SIG-M5 treated with dmso at 0.1 percent for 504 hours (cell line): ENCODE measurements at regions not wholly inside any gene's neighbourhood (a gene's known extent, or its start where the extent isn't known, plus 50 kb on each side); places are given as distances from the start of the nearest gene placed in this dataset.
"Not testable (repeated sequence)": the region's sequence is repeated elsewhere in the genome, so short reads cannot be mapped to it uniquely, and the experiment has no call there.

Experiments used
- DNase-seq: peaks from one replicate; lab custom pipeline; 2025; ENCODE audit not compliant: unreplicated experiment; lab: John Stamatoyannopoulos, UW

- no peak for DNase-seq
Measured at GRCh38 chr1:118479351-118479750, 294.3 kb upstream of the SPAG17 start.

- DNase-seq, result no peak
Measured at GRCh38 chr1:118473825-118474224, 288.8 kb upstream of the SPAG17 start.

GRCh38 chr1:118464460-118464859, 279.4 kb upstream of the SPAG17 start:
- not testable (repeated sequence) for DNase-seq

- DNase-seq, result no peak
Measured at GRCh38 chr1:118461154-118461553, 276.1 kb upstream of the SPAG17 start.

GRCh38 chr1:118459871-118460270, 274.8 kb upstream of the SPAG17 start:
- DNase-seq, result no peak

- not testable (repeated sequence) for DNase-seq
Measured at GRCh38 chr1:118453856-118454255, 268.8 kb upstream of the SPAG17 start.

- DNase-seq, result no peak
Measured at GRCh38 chr1:118445156-118445555, 260.1 kb upstream of the SPAG17 start.

- DNase-seq, result no peak
Measured at GRCh38 chr1:118442214-118442613, 257.2 kb upstream of the SPAG17 start.

GRCh38 chr1:118437664-118438063, 252.6 kb upstream of the SPAG17 start:
- DNase-seq, result no peak

GRCh38 chr1:118429856-118430255, 244.8 kb upstream of the SPAG17 start:
- peak; percentile 1 for DNase-seq

GRCh38 chr1:118421868-118422350, 236.9 kb upstream of the SPAG17 start:
- no peak for DNase-seq

- DNase-seq, result no peak
Measured at GRCh38 chr1:118404024-118404423, 219.0 kb upstream of the SPAG17 start.

- DNase-seq, result no peak
Measured at GRCh38 chr1:118397496-118397859, 212.4 kb upstream of the SPAG17 start.

- DNase-seq, result no peak
Measured at GRCh38 chr1:118396829-118397495, 211.9 kb upstream of the SPAG17 start.

- no peak for DNase-seq
Measured at GRCh38 chr1:118396279-118396678, 211.3 kb upstream of the SPAG17 start.

GRCh38 chr1:118395430-118395991, 210.5 kb upstream of the SPAG17 start:
- DNase-seq, result no peak

- DNase-seq, result no peak
Measured at GRCh38 chr1:118390955-118391354, 205.9 kb upstream of the SPAG17 start.

- DNase-seq, result no peak
Measured at GRCh38 chr1:118388301-118388959, 203.4 kb upstream of the SPAG17 start.

GRCh38 chr1:118381197-118381869, 196.3 kb upstream of the SPAG17 start:
- DNase-seq, result no peak

GRCh38 chr1:118377183-118377582, 192.2 kb upstream of the SPAG17 start:
- not testable (repeated sequence) for DNase-seq

GRCh38 chr1:118371612-118372011, 186.6 kb upstream of the SPAG17 start:
- no peak for DNase-seq

GRCh38 chr1:118370861-118371260, 185.8 kb upstream of the SPAG17 start:
- DNase-seq, result no peak
